NCI-H748 (cell line): ENCODE measurements at regions not wholly inside any gene's neighbourhood (a gene's known extent, or its start where the extent isn't known, plus 50 kb on each side); places are given as distances from the start of the nearest gene placed in this dataset.
"Not testable (repeated sequence)": the region's sequence is repeated elsewhere in the genome, so short reads cannot be mapped to it uniquely, and the experiment has no call there.

Experiments used
- DNase-seq: peaks from one replicate; lab custom pipeline; 2025; ENCODE audit not compliant: unreplicated experiment; lab: John Stamatoyannopoulos, UW

- DNase-seq, result peak; percentile 29
These were observed 935.8 kb downstream of the TLE4 start for GRCh38 chr9:80507611-80508010.

DNA sequence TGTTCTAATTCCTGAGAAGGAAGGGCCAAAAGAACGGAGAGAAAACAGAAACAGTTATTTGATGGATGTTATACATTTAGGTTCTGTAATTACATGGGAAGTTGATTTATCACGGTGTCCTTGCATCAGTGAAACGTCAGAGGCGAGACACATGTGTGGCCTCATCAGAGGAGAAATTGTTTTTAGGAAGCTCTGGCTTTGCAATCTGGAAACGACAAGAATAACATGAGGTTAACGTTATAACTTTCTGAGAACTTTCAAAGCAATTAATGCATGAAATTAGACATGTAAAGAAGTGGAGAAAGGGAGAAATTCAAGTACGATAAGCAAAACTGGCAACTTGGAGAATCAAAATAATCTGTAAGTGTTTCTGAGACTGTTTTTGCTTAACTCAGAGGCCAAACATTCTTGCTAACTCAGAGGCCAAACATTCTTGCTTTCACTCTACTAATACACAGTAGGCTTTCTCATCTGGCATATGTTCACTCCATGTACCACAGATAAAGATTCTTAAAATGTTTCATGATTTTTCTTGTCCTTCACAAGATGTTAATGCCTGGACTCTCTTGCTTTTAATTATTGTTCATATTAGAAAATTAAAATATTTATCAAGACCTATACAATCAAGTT is 933.0 kb downstream of the TLE4 start:
- DNase-seq, result no peak

DNA sequence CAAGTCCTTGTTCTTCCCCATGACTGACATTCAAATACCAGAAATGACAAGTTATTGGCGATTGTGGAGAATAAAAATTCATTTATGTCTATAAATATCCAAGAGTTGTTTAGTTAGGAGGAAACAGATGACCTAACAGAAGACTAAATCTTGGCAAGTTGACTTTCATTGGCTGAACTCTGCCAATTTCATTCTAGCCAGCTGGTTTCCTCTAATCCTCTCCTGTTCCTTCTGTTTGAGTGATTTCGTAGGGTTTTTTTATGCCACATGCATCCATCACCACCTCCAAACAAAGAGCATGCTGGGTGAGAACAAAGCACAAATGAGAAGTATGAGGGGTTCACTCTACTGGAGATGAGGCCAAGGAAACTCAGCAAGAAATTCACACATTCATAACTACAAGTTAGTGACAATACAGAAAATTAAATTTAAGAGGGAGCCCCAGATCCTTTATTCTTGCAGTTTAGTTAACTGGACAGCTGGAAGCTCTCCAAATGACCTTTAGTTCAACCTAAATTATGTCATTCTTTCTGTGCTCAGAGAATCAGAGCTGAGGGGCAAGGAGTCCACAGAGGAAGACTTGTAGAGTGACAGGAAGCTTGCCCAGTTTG is 932.0 kb downstream of the TLE4 start:
- DNase-seq, result no peak

GRCh38 chr9:80502306-80502705 is 930.5 kb downstream of the TLE4 start:
- no peak for DNase-seq

- DNase-seq, result no peak
These were observed 929.9 kb downstream of the TLE4 start for GRCh38 chr9:80501635-80502034.

GRCh38 chr9:80500300-80500699 is 928.5 kb downstream of the TLE4 start:
- no peak for DNase-seq

DNA sequence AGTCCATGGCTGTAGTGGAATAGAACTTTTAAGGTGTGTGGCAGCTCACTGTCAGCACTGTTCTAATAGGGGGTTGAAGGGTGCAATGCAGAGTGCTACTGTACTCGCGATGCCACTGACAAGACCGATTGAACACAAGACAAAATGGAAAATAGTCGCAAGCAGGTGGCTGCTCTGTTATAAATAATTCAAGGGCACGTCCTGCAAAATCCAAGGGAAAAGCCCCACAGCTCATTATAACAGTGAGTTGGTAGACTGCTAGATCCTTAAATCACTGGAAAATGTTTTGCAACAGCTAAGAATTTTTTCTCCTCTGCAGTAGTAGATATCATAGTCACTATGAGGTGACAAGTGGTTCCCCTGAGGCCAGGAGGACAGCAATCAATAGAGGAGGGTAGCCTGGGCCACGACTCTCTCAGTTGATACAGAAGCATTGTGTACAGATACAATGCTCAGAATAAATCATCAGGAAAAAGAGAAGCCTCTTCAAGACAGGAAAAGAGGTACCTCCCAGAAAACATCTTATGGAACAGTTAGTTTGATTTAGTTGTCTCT is 926.3 kb downstream of the TLE4 start:
- DNase-seq, result peak; percentile 5

- peak; percentile 54 for DNase-seq
These were observed 925.3 kb downstream of the TLE4 start for GRCh38 chr9:80496901-80497556.

DNA sequence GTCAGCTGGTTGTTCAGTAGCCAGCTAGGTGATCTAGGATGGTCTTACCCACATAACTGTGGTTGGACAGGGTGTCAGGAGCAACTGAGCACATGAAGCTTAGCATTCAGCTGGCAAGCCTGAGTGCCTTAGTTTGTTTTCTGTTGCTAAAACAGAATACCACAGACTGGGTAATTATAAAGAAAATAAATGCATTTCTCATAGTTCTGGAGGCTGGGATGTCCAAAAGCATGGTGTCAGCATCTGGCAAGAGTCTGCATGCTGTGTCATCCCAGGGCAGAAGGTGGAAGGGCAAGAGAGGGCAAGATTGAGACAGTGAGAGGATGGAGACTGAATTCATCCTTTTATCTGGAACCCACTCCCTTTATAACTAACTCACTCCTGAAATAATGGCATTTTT is 921.5 kb downstream of the TLE4 start:
- DNase-seq, result no peak

- no peak for DNase-seq
These were observed 920.5 kb downstream of the TLE4 start for GRCh38 chr9:80492221-80492620.

DNA sequence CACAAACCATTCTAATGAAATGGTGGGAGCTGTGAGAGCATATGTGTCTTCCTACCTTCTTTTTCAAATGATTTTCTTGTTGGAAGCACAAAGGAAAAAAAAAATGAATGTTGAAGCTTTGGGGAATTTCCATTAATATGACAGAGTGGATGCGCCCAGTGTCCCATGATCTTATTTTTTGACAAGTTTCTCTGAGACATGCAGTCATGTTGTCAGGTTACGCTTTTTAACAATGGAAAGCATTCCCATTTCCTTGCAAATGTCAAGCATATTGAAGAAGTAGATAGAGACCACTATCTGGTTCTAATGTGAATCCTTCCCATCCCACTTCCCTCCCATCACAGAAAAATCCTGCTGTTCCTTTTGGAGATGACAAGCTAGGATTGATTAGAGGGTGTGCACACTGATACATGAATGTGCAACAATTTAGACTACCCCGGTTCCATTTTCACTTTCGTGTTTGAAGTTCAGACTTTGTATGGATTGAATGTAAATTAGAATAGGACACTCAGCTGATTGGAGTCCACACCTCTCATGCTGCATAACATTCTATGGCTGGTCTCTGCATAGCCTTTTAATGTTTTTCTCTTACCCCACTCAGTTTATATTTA is 919.4 kb downstream of the TLE4 start:
- no peak for DNase-seq

GRCh38 chr9:80489329-80489728 is 917.6 kb downstream of the TLE4 start:
- DNase-seq, result no peak

DNA sequence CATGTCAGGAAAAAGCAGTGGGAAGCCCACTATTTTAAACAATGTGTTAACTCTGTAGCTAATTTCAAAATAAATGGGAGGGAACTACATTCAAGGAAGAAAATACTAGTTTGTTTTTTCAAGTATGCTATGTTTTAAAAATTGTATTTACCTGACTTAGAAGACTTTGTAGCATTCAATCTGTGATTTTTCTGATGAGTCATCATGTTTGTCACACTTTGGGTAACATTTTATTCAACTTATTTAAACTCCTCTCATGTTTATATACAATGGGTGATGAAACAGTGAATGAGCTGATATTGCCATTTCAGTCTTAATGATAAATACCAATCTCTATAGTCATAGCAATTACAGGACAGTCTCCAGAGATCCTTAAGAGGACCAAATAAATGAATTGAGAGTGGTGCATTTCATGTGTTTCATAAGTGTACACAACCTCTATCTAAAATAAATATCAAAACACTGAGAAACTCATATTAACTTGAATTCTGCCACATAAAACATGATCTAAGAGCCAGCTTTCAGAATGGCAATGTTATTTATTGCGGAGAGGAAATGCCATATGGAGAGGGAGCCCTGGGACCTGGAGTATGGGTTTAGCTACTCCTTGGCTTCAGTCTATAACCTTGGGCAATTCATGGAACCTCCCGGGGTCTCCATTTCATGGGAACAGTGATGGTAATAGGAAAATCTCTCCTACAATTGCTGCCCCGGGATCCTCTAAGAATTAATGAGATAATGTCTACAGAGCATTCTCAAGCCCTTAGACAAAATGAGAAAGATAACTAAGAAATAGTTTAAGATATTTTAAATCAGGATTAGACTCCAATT is 913.9 kb downstream of the TLE4 start:
- DNase-seq, result no peak

GRCh38 chr9:80482251-80482650 is 910.5 kb downstream of the TLE4 start:
- not testable (repeated sequence) for DNase-seq

DNA sequence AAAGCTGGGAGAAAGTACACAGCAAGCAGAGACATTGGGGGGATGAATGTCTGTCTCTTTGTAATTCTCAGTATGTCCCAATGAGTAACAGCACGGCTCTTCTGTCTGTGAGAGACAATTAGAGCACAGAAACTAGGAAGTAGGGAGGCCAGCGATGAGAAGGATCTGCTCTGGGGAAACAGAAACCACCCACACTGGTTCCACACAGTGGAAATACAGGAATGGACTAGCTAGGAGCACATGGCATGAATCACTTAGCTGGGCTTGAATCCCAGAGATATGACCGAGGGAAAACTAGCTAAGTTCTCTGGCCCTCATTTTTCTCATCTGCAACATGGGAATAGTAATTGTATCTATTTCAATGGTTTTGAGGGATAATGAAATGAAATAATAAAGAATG is 895.9 kb downstream of the TLE4 start:
- DNase-seq, result no peak

DNA sequence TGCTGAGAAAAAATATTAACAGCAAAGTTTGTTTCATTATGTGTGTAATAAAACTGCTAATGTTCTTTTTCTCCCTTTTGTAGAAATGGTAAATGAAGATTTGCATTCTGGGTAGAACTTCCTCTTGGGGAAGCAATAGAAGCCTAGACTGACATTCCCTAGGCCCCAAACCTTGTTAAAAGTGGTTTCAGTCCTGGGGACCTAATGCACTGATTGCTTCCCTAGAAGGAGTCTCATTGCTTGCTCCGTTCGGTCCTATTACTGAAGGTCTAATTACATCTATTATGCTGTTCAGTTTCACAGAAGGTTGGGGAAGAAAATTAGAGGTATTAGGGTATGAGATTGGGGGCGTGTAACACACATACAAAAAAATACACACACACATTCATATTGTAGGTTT is 893.8 kb downstream of the TLE4 start:
- peak; percentile 5 for DNase-seq

DNA sequence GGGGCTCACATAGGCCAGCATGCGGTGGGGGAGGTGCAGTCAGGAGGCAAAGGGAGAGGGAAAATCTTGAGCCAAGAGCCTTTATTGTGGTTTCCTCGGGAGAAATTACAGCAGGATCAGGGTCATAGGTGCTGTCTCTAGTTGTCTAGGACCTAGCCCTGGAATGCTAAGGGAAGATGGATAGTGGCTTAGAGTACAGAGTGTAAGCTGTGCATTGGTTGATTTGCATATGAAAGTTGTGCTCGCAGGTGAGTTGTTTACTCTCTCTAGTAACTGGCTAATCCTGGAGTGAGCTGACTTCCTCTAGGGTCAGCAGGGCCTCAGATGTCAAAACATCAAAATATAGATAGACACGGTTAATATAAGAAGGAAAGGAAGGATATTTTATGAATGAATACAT is 877.7 kb downstream of the TLE4 start:
- no peak for DNase-seq

GRCh38 chr9:80448996-80449395 is 877.2 kb downstream of the TLE4 start:
- DNase-seq, result no peak

DNA sequence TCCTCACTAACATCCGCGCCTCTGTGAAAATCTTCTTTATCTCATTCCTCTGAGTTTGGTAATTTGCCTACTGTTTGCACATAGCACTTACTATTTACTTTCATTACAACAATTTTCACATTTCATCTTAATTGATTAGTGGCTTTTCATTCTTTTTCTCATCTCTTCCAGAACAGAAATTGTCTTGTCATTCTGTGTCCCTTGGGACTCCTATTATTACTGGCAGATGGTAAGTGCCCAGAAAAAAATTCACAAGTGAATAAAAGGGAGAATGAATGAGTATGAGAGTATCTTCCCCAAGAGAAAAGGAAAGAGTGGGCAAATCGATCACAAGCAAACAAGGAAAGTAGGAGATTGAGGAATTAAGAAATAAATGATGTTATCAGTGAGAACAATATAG is 876.1 kb downstream of the TLE4 start:
- DNase-seq, result no peak

GRCh38 chr9:80440724-80441123 is 869.0 kb downstream of the TLE4 start:
- no peak for DNase-seq

DNA sequence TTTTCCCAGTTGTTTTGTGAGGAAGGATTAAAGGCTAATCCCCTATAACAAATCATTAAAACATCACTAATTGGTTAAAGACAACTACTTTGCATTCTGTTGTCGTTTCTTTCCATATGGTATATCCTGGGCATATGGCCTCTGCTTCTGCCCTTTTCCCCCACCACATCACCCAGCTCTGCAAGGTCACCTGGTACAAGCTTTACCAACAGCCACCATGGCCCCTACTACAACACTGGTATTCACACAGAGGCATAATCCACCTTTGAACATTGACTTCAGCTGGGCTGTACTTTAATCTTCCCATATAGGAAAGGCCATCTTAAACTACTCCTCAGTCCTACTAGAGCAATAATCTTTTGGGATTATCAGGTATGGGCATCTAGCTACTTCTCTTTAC is 866.1 kb downstream of the TLE4 start:
- no peak for DNase-seq
